A673 (cell line): ENCODE measurements at regions not wholly inside any gene's neighbourhood (a gene's known extent, or its start where the extent isn't known, plus 50 kb on each side); places are given as distances from the start of the nearest gene placed in this dataset.

Source experiments
- BruUV-seq: library from RNA; stranded (reverse); fragments of 400-500 nt; replicated peaks from 2 replicates; lab custom pipeline; 2021; lab: Mats Ljungman, UMichigan
- CTCF ChIA-PET: fragments of 300-600 bp; sonication (Branson Sonifier 250); formaldehyde crosslinking; loops from one replicate; lab custom pipeline; 2022; ENCODE audit warnings: antibody characterized with exemption; lab: Charles Lee
- POLR2A ChIA-PET: fragments of 300-600 bp; sonication (Branson Sonifier 250); formaldehyde crosslinking; loops from one replicate; lab custom pipeline; 2022; ENCODE audit warnings: antibody characterized with exemption; ENCODE audit not compliant: low non-redundant PET; lab: Charles Lee
- DNase-seq: peaks from one replicate; pipeline ENCODE4 v3.0.0-alpha.2; 2015; ENCODE audit warnings: low spot score
- H3K27ac ChIP-seq: fragments of 200-600 bp; sonication (generic); 2 replicates; pipeline ENCODE4 v1.5.1; 2016; ENCODE audit warnings: mixed run types, low read depth, mild to moderate bottlenecking, mixed read lengths, antibody characterized with exemption, low read length; ENCODE audit not compliant: poor library complexity, severe bottlenecking
- H3K27me3 ChIP-seq: fragments of 200-600 bp; sonication (generic); replicated peaks from 2 replicates; pipeline ENCODE4 v1.6.1; 2017; ENCODE audit warnings: mixed run types, low read depth, mild to moderate bottlenecking, mixed read lengths, antibody characterized with exemption, low read length; ENCODE audit not compliant: insufficient read depth, poor library complexity
- H3K36me3 ChIP-seq: fragments of 200-600 bp; sonication (generic); 2 replicates; pipeline ENCODE4 v1.6.1; 2016; ENCODE audit warnings: mixed run types, mild to moderate bottlenecking, mixed read lengths, antibody characterized with exemption, low read length; ENCODE audit not compliant: insufficient read depth, poor library complexity, severe bottlenecking
- H3K4me1 ChIP-seq: fragments of 200-600 bp; sonication (generic); 2 replicates; pipeline ENCODE4 v1.6.1; 2017; ENCODE audit warnings: mixed run types, mild to moderate bottlenecking, mixed read lengths, antibody characterized with exemption, low read length; ENCODE audit not compliant: insufficient read depth, poor library complexity, severe bottlenecking
- H3K4me3 ChIP-seq: fragments of 200-600 bp; sonication (generic); 2 replicates; pipeline ENCODE4 v1.5.1; 2016; ENCODE audit warnings: low read depth, mixed run types, mild to moderate bottlenecking, mixed read lengths, low read length; ENCODE audit not compliant: poor library complexity, severe bottlenecking
- H3K9me3 ChIP-seq: fragments of 200-600 bp; sonication (generic); 2 replicates; pipeline ENCODE4 v1.6.1; 2016; ENCODE audit warnings: mixed run types, low read depth, mild to moderate bottlenecking, mixed read lengths, antibody characterized with exemption, low read length; ENCODE audit not compliant: poor library complexity, severe bottlenecking
- CTCF ChIP-seq: fragments of 300-800, 200-600 bp; sonication (generic); conservative IDR thresholded peaks from 2 replicates; pipeline ENCODE4 v1.5.1; 2017; ENCODE audit warnings: low read depth, mild to moderate bottlenecking, antibody characterized with exemption, low read length, moderate library complexity, mixed read lengths
- EZH2 ChIP-seq: fragments of 200-600 bp; sonication (generic); IDR thresholded peaks from 2 replicates; pipeline ENCODE4 v1.6.1; 2017; ENCODE audit warnings: borderline replicate concordance, low read depth, mild to moderate bottlenecking, mixed read lengths, antibody characterized with exemption, low read length; ENCODE audit not compliant: poor library complexity, severe bottlenecking
- intact Hi-C: fragments of 100-400 bp; cut with micrococcal nuclease; formaldehyde crosslinking; loops from one replicate; pipeline ENCODE4 v1.10.0; 2022; ENCODE audit not compliant: unreplicated experiment

GRCh38 chr13:112220296-112220875, 153.4 kb downstream of the SOX1 start:
- H3K4me1 ChIP-seq: no peaks in the 10 kb centered on the region
- no peak overlapping the region for H3K4me3 ChIP-seq
- ChIA-PET POLR2A (no interaction called here), CTCF (no interaction called here)
- intact Hi-C loops: no loop called here
- peaks cover 18% of the 10 kb centered on the region for H3K27me3 ChIP-seq
- no peaks in the 10 kb centered on the region for H3K9me3 ChIP-seq
- DNase-seq: no peak
- TF ChIP-seq EZH2 (no peak), CTCF (no peak)
- BruUV-seq: no TSS peak
- no peak overlapping the region for H3K27ac ChIP-seq
- no peaks in the 10 kb centered on the region for H3K36me3 ChIP-seq

- Histone ChIP-seq H3K36me3 (no peaks in the 10 kb centered on the region), H3K9me3 (no peaks in the 10 kb centered on the region), H3K4me3 (no peak overlapping the region), H3K4me1 (no peaks in the 10 kb centered on the region), H3K27me3 (peaks cover 18% of the 10 kb centered on the region), H3K27ac (no peak overlapping the region)
- TF ChIP-seq CTCF (no peak), EZH2 (no peak)
- intact Hi-C loops: no loop called here
- ChIA-PET CTCF (no interaction called here), POLR2A (no interaction called here)
- no TSS peak for BruUV-seq
- no peak for DNase-seq
Measured at GRCh38 chr13:112220925-112221324, 154.0 kb downstream of the SOX1 start.

- peaks cover 13% of the 10 kb centered on the region for H3K27me3 ChIP-seq
- TF ChIP-seq EZH2: no peak
- no peak for TF ChIP-seq CTCF
Measured at GRCh38 chr13:112222971-112223370, 153.2 kb upstream of the SPACA7 start.

More at GRCh38 chr13:112222971-112223370, 153.2 kb upstream of the SPACA7 start:
- CTCF ChIA-PET: no interaction called here
- BruUV-seq: no TSS peak
- H3K9me3 ChIP-seq: no peaks in the 10 kb centered on the region
- no peak for DNase-seq
- POLR2A ChIA-PET: no interaction called here
- H3K4me3 ChIP-seq: no peak overlapping the region
- no peaks in the 10 kb centered on the region for H3K36me3 ChIP-seq
- no peak overlapping the region for H3K27ac ChIP-seq
- H3K4me1 ChIP-seq: no peaks in the 10 kb centered on the region
- intact Hi-C loops: no loop called here
